DND-41 (cell line): ENCODE measurements at regions not wholly inside any gene's neighbourhood (a gene's known extent, or its start where the extent isn't known, plus 50 kb on each side); places are given as distances from the start of the nearest gene placed in this dataset.

Source experiments
- ATAC-seq: fragments of 200-7000 bp; cut with Tn5 transposase; 3 replicates; pipeline ENCODE4 v1.9.1; 2021; ENCODE audit warnings: low read depth; ENCODE audit not compliant: insufficient read depth
- DNase-seq: peaks from one replicate; pipeline ENCODE4 v3.0.0-alpha.2; 2020
- H2AFZ ChIP-seq: 2 replicates; pipeline ENCODE4 v1.6.0; 2012; ENCODE audit warnings: low read depth, low read length
- H3K27ac ChIP-seq: 2 replicates; pipeline ENCODE4 v1.5.1; 2012; ENCODE audit warnings: low read length, inconsistent platforms
- H3K27me3 ChIP-seq: fragments of 200-600 bp; sonication (generic); 2 replicates; pipeline ENCODE4 v1.6.0; 2012; ENCODE audit warnings: low read length, mild to moderate bottlenecking, inconsistent platforms; ENCODE audit not compliant: insufficient read depth, poor library complexity
- H3K36me3 ChIP-seq: 2 replicates; pipeline ENCODE4 v1.5.1; 2012; ENCODE audit warnings: low read length, inconsistent platforms; ENCODE audit not compliant: insufficient read depth
- H3K4me1 ChIP-seq: 2 replicates; pipeline ENCODE4 v1.5.1; 2012; ENCODE audit warnings: mild to moderate bottlenecking, low read length; ENCODE audit not compliant: insufficient read depth
- H3K4me2 ChIP-seq: 2 replicates; pipeline ENCODE4 v1.6.0; 2012; ENCODE audit warnings: mild to moderate bottlenecking, moderate library complexity, low read length, inconsistent platforms; ENCODE audit not compliant: insufficient read depth
- H3K4me3 ChIP-seq, 2 experiments: fragments of 200-600 bp in 1 of 2; shearing (Covaris generic) in 1 of 2; 2 replicates each; pipeline ENCODE4 v1.5.1; 2012 to 2016; ENCODE audit warnings: inconsistent platforms in 2 of 2, low read length in 2 of 2, mild to moderate bottlenecking in 2 of 2, low read depth in 1 of 2, moderate library complexity in 1 of 2
- H3K79me2 ChIP-seq: 2 replicates; pipeline ENCODE4 v1.6.0; 2012; ENCODE audit warnings: low read length, inconsistent platforms; ENCODE audit not compliant: insufficient read depth
- H3K9ac ChIP-seq: 2 replicates; pipeline ENCODE4 v1.6.0; 2012; ENCODE audit warnings: low read depth, mild to moderate bottlenecking, inconsistent platforms, low read length, moderate library complexity
- H3K9me3 ChIP-seq: 2 replicates; pipeline ENCODE4 v1.5.1; 2012; ENCODE audit warnings: low read length, moderate library complexity, mild to moderate bottlenecking, inconsistent platforms; ENCODE audit not compliant: insufficient read depth, severe bottlenecking
- H4K20me1 ChIP-seq: 2 replicates; pipeline ENCODE4 v1.6.0; 2012; ENCODE audit warnings: low read length; ENCODE audit not compliant: insufficient read depth
- EZH2 ChIP-seq: IDR thresholded peaks from 3 replicates; pipeline ENCODE4 v1.6.1; 2012; ENCODE audit warnings: borderline replicate concordance, low read depth, mild to moderate bottlenecking, moderate library complexity, low read length, inconsistent platforms; ENCODE audit not compliant: severe bottlenecking
- TF ChIP-seq, protein P1 (sequence below): IDR thresholded peaks from 2 replicates; pipeline ENCODE4 v1.5.1; 2012; ENCODE audit warnings: borderline replicate concordance, low read length, moderate library complexity, mild to moderate bottlenecking; ENCODE audit not compliant: poor library complexity, severe bottlenecking; ENCODE audit errors: extremely low read depth

DNA sequence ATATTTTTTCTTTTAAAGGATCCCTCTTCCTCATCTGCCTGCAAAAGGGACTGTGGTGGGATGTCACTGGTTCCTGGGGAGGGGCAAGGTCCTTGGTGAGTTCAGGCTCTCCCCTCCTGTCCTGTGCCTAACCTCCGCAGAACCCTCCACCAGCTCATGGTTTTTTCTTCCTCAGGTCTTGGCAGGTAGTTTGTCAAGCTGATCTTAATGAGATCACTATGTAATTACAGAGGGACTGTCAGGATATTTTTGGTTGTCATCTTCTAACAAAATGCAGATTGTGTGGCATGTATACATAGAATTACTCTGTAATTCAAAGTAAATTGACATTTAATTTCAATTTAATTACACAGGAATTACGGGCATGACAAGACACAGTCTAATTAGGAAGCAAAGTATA lies 150.3 kb upstream of the SEMA6A start:
- TF ChIP-seq EZH2: no peak
- TF ChIP-seq, protein P1, sequence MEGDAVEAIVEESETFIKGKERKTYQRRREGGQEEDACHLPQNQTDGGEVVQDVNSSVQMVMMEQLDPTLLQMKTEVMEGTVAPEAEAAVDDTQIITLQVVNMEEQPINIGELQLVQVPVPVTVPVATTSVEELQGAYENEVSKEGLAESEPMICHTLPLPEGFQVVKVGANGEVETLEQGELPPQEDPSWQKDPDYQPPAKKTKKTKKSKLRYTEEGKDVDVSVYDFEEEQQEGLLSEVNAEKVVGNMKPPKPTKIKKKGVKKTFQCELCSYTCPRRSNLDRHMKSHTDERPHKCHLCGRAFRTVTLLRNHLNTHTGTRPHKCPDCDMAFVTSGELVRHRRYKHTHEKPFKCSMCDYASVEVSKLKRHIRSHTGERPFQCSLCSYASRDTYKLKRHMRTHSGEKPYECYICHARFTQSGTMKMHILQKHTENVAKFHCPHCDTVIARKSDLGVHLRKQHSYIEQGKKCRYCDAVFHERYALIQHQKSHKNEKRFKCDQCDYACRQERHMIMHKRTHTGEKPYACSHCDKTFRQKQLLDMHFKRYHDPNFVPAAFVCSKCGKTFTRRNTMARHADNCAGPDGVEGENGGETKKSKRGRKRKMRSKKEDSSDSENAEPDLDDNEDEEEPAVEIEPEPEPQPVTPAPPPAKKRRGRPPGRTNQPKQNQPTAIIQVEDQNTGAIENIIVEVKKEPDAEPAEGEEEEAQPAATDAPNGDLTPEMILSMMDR: no peak

GRCh38 chr5:116722651-116723050 lies 148.0 kb upstream of the SEMA6A start:
- ATAC-seq (no peak), DNase-seq (no peak)
- Histone ChIP-seq H3K9me3 (no peaks in the 10 kb centered on the region), H3K27ac (no peak overlapping the region), H3K79me2 (no peaks in the 10 kb centered on the region), H3K9ac (no peak overlapping the region), H3K36me3 (no peaks in the 10 kb centered on the region), H2AFZ (no peak overlapping the region), H3K27me3 (no peaks in the 10 kb centered on the region), H3K4me1 (no peaks in the 10 kb centered on the region), H4K20me1 (no peaks in the 10 kb centered on the region), H3K4me2 (no peak overlapping the region), H3K4me3 (no peak overlapping the region)
- TF ChIP-seq EZH2: no peak
- TF ChIP-seq, protein P1: no peak

More for the DNA sequence above, 150.3 kb upstream of the SEMA6A start:
- Histone ChIP-seq H3K79me2 (no peaks in the 10 kb centered on the region), H3K36me3 (no peaks in the 10 kb centered on the region), H3K9ac (no peak overlapping the region), H3K27ac (no peak overlapping the region), H3K9me3 (no peaks in the 10 kb centered on the region), H2AFZ (no peak overlapping the region), H3K4me2 (no peak overlapping the region), H3K27me3 (no peaks in the 10 kb centered on the region), H4K20me1 (no peaks in the 10 kb centered on the region), H3K4me3 (no peak overlapping the region), H3K4me1 (no peaks in the 10 kb centered on the region)
- ATAC-seq (no peak), DNase-seq (no peak)

DNA sequence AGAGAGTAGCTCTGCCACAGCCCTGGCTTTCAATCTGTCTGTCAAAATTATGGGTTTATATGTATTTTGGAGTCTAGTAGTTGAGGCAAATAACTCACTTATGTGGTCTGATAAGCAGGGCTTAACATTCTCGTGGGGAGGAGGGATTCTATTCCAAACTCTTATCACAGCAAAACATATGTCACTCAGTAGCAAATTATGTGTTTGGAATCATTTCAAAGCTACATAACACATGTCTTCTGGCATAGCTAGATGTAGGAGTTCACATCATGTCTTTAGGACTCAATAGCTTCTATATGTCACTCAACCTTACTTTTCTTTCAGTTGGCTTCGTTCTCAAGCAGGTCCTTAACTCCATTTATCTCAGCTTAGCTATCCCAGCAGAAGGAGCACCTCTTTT lies 144.5 kb upstream of the SEMA6A start:
- ATAC-seq (no peak), DNase-seq (no peak)
- Histone ChIP-seq H3K4me1 (no peaks in the 10 kb centered on the region), H4K20me1 (no peaks in the 10 kb centered on the region), H3K27ac (no peak overlapping the region), H3K9me3 (no peaks in the 10 kb centered on the region), H3K79me2 (no peaks in the 10 kb centered on the region), H3K27me3 (no peaks in the 10 kb centered on the region), H3K36me3 (no peaks in the 10 kb centered on the region), H3K9ac (no peak overlapping the region), H3K4me3 (no peak overlapping the region), H2AFZ (no peak overlapping the region), H3K4me2 (no peak overlapping the region)
- TF ChIP-seq, protein P1: no peak
- TF ChIP-seq EZH2: no peak

DNA sequence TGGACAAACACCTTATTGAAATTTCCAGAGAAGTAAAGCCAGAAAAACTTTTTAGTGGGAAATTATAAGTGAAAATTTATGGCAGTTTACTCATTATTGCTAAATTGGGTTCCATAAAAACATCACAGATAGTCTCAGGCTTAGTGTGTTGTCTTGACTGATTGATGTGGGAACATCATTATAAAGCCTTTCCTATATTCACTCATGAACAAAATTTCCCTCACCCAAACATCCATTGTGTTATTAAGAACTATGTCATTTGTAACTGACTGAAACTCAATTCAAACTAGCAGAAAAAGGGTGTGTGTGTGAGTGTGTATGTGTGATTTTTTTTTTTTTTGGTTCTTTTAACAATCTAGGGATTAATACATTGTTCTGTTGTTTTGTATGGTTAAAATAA lies 143.7 kb upstream of the SEMA6A start:
- no peak overlapping the region for H2AFZ ChIP-seq
- H3K4me3 ChIP-seq: no peak overlapping the region
- no peak overlapping the region for H3K9ac ChIP-seq
- no peaks in the 10 kb centered on the region for H3K27me3 ChIP-seq
- DNase-seq (no peak), ATAC-seq (no peak)
- H3K4me2 ChIP-seq: no peak overlapping the region
- H3K27ac ChIP-seq: no peak overlapping the region
- no peaks in the 10 kb centered on the region for H3K36me3 ChIP-seq
- TF ChIP-seq EZH2: no peak
- TF ChIP-seq, protein P1: no peak
- H3K4me1 ChIP-seq: no peaks in the 10 kb centered on the region
- H3K79me2 ChIP-seq: no peaks in the 10 kb centered on the region
- no peaks in the 10 kb centered on the region for H3K9me3 ChIP-seq
- H4K20me1 ChIP-seq: no peaks in the 10 kb centered on the region
